Activated effector memory CD4-positive, alpha-beta T cell treated with Interleukin-2 at 50 U/mL for 16 hours (primary cell): ENCODE measurements at regions not wholly inside any gene's neighbourhood (a gene's known extent, or its start where the extent isn't known, plus 50 kb on each side); places are given as distances from the start of the nearest gene placed in this dataset.
"Not testable (repeated sequence)": the region's sequence is repeated elsewhere in the genome, so short reads cannot be mapped to it uniquely, and the experiment has no call there.

ENCODE experiments used
- DNase-seq: peaks from one replicate; pipeline ENCODE4 v3.0.0-alpha.2; 2020

DNA sequence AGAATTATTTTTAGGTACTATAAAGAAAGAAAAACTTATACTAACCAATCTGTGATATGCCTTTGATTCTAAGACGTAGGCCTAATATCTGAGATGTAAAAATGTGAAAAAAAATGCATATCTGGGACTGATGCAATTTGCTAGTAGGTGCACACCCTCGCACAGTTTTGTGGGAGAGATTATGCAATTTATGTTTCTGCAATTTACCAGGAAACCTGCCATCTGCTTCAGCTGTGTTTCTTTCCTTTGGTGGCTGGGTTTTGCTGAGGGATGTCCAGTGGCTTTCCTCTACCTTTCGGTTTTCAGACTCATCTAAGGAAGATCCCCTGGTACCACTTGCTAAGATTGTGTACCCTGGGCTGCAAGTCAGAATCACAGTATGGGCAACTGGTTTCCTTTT, 186.9 kb downstream of the ZFP64 start:
- no peak for DNase-seq

DNA sequence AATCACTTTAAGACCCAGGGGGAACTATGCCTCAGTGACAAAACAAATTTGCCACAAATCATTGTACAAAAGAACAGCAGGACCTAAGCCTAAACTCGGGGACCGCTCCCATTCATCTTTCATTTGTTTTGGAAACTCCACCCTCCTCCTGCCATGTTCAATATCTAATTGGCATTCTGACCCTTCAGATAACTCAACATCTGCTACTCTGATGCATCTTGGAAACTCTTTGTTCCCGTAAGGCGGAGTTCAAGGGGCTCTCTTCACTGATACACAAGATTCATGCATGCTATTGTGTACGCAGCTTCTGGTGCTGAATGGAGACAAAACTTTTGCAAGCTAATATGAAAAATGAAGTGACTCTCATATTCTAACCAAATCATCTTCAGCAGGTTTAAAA, 187.6 kb downstream of the ZFP64 start:
- DNase-seq: no peak

DNA sequence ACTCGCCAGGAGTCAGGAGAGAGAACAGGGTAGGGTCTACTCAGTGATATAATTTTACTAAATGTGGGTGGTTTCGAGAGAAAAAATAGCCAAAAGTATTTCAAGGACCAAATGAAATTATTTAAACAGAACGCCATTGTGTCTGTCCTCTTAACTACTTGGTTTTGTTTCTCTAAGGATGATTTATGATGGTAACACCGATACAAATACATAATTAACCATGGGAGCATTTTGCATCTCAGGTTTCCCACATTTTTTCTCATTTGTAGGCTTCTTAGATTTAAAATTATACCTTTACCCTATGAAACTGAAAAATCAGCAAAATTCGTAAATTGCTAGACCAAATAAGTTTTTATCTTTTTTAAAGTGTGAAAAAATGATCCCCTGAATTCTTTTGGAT, 188.2 kb downstream of the ZFP64 start:
- DNase-seq: no peak

DNA sequence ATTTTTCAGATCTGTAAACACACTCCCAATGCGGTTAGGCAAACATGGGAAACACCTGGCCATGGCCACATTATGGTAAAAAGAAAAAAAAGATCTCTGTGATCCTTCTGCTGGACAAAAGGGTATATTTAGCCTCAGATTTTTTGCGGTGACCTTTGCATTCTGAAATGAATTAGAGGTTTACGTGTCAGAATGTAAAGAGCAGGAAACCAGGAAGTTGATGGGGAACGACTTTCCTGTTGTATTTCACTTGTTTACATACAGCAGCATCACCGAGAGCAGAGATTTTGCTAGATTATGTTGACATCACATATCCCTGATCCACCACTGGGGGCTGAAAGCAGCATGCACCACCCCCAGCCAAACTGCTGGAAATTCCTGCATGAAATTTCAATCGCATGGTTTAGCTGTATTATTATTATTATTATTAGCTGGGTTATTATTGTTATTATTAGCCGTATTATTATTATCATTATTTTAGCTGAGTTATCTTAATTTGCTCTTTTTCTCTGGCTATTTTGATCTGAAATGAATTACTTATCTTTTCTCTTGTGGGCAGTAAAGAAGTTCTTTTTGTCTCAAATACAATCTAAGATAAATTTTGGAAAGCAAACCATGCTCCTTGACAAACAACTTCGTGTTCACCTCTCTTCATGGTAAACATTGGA, 189.4 kb downstream of the ZFP64 start:
- no peak for DNase-seq

DNA sequence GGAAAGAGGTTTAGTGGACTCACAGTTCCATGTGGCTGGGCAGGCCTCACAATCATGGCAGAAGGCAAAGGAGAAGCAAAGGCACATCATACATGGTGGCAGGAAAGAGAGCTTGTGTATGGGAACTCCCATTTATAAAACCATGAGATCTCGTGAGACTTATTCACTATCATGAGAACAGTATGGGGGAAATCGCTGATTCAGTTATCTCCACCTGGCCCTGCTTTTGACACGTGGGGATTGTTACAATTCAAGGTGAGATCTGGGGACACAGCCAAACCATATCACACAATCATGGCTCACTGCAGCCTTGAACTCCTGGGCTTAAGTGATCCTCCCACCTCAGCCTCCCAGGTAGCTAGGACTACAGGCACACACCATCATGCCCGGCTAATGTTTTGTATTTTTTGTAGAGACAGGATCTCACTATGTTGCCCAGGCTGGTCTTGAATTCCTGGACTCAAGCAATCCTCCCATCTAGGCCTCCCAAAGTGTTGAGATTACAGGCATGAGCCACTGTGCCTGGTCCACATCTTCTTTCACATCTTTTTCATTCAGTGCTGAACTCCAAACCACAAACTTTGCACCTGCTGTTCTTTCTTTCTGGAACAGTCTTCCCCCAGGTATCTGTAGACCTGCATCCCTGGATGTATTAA, 194.2 kb downstream of the ZFP64 start:
- DNase-seq: not testable (repeated sequence)

DNA sequence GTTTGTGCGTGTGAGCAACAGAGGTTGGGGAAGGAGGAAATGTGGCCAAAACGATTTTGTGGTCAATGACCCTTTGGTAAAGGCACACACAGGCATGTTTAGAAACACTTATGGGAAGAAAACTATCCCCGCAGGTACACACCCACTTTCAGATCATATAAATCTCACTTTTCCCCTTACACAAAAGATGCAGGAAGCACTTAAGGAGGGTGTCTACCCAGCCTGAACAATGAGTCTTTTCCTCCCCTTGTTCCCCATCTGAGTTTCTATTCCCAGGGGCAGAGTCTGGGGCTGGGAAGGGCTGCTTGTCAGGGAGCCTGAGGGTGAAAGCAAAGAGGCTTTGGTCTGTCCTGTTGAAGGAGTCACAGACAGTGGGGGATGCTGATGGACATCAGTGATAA, 193.2 kb upstream of the SALL4 start:
- DNase-seq: no peak

DNA sequence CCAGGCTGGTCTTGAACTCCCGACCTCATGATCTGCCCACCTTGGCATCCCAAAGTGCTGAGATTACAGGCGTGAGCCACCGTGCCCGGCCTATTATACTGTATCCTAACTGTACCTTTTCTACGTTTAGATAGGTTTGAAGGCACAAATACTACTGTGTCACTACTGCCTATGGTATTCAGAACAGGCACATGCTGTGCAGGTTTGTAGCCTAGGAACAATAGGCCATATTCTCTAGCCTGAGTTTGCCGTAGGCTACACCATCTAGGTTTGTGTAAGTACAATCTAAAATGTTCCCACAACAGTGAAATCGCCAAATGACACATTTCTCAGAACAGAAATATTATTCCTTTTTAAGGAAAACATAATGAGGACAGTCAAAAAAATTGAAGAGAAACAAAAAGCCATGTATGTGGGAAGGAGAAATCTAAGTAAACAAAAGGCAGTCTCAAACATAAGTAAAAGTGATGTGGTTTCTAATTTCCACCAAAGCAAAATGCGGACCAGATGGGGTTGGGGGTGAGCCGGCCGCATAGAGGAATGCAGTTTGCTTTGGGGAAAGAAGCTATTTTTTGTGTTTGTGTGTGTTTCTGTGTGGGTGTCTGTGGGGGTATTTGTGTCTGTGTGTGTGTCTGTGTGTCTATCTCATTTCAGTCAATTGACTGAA, 192.6 kb upstream of the SALL4 start:
- DNase-seq: no peak

DNA sequence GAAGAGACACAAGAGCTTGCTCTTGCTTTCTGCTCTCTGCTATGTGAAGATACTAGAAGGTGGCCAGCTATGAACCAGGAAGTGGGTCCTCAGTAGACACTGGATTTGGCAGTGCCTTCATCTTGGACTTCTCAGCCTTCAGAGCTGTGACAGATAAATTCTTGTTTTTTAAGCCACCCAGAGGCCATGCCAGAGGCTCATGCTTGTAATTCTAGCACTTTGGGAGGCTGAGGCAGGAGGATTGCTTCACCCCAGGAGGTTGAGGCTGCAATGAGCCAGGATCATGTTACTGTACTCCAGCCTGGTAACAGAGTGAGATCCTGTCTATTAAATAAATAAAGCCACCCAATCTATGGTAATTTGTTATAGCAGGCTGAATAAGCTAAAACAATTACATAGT, 185.5 kb upstream of the SALL4 start:
- no peak for DNase-seq

DNA sequence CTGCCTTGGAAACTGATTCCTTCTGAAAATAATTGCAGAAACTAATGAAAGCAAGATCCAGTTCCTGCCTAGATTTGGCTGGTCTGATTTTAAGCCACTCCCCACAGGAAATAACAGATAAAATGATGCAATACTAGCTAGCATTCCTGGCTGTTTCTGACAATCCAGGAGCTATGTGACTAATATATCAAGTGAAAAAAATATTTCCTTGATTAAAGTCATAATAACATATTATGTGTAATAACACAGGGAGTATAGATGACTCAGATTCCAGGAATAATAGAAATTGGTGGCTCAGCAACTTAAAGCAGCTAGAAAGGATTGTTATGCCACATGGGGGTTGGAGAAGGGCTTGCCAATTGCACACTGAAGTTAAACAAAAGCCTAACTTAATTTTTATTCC, 182.7 kb upstream of the SALL4 start:
- DNase-seq: no peak

- DNase-seq: no peak
Measured at GRCh38 chr20:51980277-51980676, 178.0 kb upstream of the SALL4 start.

DNA sequence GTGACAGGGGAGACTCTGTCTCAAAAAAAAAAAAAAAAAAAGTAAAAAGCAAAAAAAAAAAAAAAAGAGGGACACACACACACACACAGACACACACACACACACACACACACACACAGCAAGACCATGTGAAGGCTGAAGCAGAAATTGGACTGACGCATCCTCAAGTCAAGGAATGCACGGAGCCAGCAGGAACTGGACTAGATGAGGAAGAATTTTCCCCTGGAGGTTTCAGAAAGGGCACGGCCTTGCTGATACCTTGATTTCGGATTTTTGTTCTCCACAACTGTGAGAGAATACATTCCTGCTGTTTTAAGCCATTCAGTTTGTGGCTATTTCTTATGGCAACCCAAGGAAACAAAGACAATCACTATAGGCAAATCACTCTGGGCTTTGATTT, 176.9 kb upstream of the SALL4 start:
- DNase-seq: no peak

DNA sequence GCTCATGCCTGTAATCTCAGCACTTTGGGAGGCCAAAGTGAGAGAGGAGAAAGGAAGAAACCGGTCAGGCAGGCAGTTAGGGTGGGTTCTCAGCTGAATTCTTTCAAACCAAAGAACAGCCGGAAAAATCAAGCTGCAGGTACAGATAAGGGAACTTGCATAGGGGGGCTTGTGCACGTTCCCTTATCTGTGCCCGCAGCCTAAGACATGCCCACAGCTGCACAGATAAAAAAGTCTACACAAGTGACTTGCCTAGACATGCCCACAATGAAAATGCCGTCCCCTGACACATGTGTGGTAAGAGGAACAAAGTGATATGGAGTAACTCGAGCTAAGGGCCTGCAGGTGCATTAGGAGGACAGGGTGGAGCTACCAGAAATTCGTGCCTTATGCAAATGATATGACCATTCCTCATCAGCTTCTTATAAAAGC, 175.8 kb upstream of the SALL4 start:
- no peak for DNase-seq

DNA sequence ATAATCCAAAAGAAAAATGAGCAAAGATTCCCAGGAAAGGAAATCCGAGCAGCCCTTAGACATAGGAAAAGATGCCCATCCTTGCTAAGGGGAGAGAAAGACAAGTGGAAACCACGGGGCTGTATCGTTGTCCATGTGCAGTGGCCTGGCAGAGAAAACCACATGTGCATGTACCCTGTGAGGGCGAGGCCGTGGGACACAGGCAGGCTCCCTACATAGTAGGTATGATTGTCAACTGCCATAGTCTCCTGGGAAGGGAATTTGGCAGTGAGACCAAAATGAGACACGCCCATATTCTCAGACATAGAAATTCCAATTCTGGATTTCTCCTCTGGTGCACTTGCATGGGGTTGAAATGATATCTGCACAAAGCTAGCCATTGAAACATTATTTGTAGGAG, 169.7 kb upstream of the SALL4 start:
- no peak for DNase-seq

GRCh38 chr20:51970858-51971257, 168.5 kb upstream of the SALL4 start:
- no peak for DNase-seq

- no peak for DNase-seq
Measured at GRCh38 chr20:51969191-51969590, 166.9 kb upstream of the SALL4 start.

GRCh38 chr20:51968151-51968550, 165.8 kb upstream of the SALL4 start:
- DNase-seq: no peak

DNA sequence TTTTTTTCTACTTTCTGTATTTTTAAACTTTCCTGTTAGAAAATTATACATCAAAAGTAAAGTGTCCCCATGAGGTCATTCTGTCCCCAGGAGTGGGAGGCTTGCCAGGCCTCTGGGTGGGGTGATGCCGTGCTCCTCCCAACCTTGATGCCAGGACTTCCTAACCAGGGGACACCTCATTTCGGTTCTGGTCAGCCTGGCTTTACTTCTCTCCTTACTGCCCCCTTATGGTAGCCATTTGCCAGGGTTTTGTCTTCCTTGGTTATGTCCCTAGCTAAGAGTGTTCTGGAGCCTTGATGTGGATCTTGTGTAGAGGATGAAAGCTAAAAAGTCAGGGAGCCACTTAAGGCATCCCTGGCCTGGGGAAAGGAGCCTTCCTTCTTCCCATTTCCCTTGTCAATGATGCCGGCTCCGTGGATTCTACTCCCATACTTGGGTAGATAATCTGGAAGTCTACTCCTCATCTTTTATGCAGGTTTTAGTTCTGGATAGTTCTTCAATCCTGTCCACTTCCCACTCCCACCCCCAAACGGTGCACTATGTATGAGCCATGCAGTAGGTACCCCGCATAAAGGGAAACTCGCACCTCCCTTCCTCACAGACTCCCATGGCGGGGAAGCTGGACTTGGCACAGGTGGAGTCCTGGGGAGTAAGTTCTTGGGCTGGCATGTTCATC, 164.1 kb upstream of the SALL4 start:
- no peak for DNase-seq

DNA sequence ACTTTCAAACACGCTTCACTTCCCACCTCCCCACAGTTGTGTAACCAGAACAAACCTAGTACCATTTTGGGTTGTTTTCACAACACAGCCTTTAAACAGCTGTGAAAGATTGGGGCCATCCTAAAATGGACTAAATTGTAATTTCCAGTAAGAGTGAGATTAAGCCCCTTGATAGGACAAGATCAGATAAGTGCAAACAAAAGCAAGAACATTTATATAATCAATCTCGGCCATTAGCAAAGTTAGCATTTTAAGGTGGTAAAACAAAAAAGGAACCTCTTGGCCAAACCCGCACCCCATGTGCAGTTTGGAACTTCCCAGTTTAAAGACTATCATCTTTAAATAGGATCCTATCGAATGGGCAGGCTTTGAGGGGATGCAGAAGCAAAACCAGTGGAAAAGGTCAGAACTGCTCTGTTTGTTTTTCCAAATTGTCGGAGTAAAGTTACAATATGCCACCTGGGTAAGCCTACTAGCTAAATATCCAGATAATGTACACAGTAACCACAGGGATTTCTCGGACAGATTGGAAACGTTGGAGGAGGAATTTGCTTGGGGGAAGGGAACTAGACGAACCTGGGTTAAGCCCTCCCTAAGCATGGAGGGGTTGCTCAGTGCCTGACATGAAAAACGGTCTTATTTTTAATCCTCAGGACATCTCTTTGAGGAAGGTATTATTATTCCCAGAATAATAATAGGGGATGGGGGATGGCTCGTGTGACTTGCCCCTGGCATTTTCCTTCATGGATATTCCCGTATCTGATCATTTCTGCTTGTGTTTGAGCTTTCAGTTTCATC, 159.8 kb upstream of the SALL4 start:
- DNase-seq: no peak

DNA sequence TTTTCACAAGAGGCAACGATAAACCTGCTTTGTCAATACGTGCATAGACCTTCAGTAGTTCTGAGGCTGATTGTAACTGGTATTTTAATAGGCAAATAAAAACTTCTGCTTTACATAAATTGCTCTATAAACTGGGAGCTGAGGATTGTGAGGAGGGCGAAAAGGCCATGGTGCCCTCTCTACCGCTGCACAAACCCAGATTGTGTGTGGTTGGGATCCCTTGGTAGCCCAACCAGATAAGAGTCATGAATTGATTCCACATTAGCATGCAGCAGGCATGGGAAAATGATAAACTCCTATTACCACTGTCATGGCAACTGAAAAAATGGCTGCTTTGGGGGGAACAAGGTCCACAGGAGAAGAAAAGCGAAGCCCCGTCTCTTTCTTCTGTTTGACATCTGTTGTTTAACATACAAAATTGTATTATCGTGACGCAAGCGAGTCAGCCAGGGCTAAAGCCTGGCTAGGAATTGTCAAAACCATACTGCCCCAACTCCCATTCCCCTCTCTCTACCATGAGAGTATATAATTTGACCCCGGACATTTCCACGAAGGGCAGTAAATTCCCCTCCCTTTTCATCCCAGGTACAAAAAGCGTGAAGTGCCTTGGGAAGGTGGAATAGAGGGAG, 157.8 kb upstream of the SALL4 start:
- DNase-seq: no peak

- no peak for DNase-seq
Measured at GRCh38 chr20:51959066-51959542, 156.8 kb upstream of the SALL4 start.

- DNase-seq: no peak
Measured at GRCh38 chr20:51958099-51959065, 156.1 kb upstream of the SALL4 start.
